Vagina (tissue), 2 donors: ENCODE measurements at regions not wholly inside any gene's neighbourhood (a gene's known extent, or its start where the extent isn't known, plus 50 kb on each side); places are given as distances from the start of the nearest gene placed in this dataset.

ENCODE experiments used
- DNase-seq, 2 donors: peaks; one replicate each; pipeline ENCODE4 v3.0.0-alpha.2; 2017; ENCODE audit errors: extremely low spot score in 2 of 2
- H3K27ac ChIP-seq: fragments of 200-600 bp; sonication (generic); one replicate; pipeline ENCODE4 v1.5.1; 2019
- H3K27me3 ChIP-seq: fragments of 200-600 bp; sonication (generic); one replicate; pipeline ENCODE4 v1.5.1; 2019
- H3K36me3 ChIP-seq, 2 donors: fragments of 200-600 bp; sonication (generic); one replicate each; pipeline ENCODE4 v1.5.1; 2017 to 2019
- H3K4me1 ChIP-seq: fragments of 200-600 bp; sonication (generic); one replicate; pipeline ENCODE4 v1.5.1; 2019
- H3K4me3 ChIP-seq, 2 donors: fragments of 200-600 bp; sonication (generic); 1 replicate in 1 of 2; 2 replicates in 1 of 2; pipeline ENCODE4 v1.5.1; 2016 to 2019
- H3K9me3 ChIP-seq: fragments of 200-600 bp; sonication (generic); one replicate; pipeline ENCODE4 v1.5.1; 2019
- POLR2A ChIP-seq, 2 donors: fragments of 450-650 bp; IDR thresholded peaks; one replicate each; pipeline ENCODE4 v1.6.1; 2017; ENCODE audit warnings: antibody characterized with exemption in 2 of 2, mild to moderate bottlenecking in 2 of 2, moderate library complexity in 2 of 2
- POLR2AphosphoS5 ChIP-seq, 2 donors: sonication (generic); formaldehyde crosslinking; IDR thresholded peaks; one replicate each; pipeline ENCODE4 v1.9.0; 2017; ENCODE audit warnings: antibody characterized with exemption in 2 of 2, mild to moderate bottlenecking in 2 of 2, low read depth in 1 of 2; ENCODE audit not compliant: insufficient read depth in 1 of 2
- intact Hi-C: fragments of 100-400 bp; cut with DNase I; formaldehyde crosslinking; loops from one replicate; pipeline ENCODE4 v1.15.1; 2023
- TF ChIP-seq, protein P1 (sequence below), 3 experiments: fragments of 450-650 bp in 2 of 3; fragments of 200-600 bp in 1 of 3; sonication (generic) in 1 of 3; IDR thresholded peaks; one replicate each; pipeline ENCODE4 v1.5.1; 2017 to 2019; ENCODE audit warnings: antibody characterized with exemption in 3 of 3, mild to moderate bottlenecking in 2 of 3, moderate library complexity in 2 of 3

DNA sequence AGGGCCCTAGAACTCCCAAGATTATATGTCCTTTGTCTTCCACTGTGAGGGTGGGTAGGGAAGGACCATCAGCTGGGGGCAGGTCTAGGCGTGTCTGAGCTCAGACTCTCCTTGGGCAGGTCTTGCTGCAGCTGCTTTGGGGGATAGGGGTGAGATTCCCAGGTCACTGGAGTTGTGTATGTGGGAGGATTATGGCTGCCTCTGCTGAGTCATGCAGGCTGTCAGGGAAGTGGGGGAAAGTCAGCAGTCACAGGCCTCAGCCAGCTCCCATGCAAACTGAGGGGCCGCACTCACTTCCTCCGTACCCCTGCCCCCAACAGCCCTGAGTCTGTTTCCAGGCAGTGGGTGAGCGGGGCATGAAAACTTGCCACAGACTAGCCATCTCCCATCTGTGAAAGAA lies 600.8 kb downstream of the DIAPH3 start:
- intact Hi-C loops = no loop called here
- H3K27ac ChIP-seq = no peak overlapping the region
- H3K4me1 ChIP-seq = no peaks in the 10 kb centered on the region
- TF ChIP-seq POLR2A (IDR thresholded peaks at IDR 0.05) = no peak
- no peak for TF ChIP-seq POLR2AphosphoS5 (IDR thresholded peaks at IDR 0.05; ENCODE audit: insufficient read depth in 1 of 2, low read depth in 1 of 2)
- TF ChIP-seq, protein P1, sequence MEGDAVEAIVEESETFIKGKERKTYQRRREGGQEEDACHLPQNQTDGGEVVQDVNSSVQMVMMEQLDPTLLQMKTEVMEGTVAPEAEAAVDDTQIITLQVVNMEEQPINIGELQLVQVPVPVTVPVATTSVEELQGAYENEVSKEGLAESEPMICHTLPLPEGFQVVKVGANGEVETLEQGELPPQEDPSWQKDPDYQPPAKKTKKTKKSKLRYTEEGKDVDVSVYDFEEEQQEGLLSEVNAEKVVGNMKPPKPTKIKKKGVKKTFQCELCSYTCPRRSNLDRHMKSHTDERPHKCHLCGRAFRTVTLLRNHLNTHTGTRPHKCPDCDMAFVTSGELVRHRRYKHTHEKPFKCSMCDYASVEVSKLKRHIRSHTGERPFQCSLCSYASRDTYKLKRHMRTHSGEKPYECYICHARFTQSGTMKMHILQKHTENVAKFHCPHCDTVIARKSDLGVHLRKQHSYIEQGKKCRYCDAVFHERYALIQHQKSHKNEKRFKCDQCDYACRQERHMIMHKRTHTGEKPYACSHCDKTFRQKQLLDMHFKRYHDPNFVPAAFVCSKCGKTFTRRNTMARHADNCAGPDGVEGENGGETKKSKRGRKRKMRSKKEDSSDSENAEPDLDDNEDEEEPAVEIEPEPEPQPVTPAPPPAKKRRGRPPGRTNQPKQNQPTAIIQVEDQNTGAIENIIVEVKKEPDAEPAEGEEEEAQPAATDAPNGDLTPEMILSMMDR (IDR thresholded peaks at IDR 0.05) = no peak
- no peaks in the 10 kb centered on the region for H3K9me3 ChIP-seq
- no peak overlapping the region for H3K4me3 ChIP-seq
- H3K27me3 ChIP-seq = no peaks in the 10 kb centered on the region
- H3K36me3 ChIP-seq = no peaks in the 10 kb centered on the region
- DNase-seq = no peak

DNA sequence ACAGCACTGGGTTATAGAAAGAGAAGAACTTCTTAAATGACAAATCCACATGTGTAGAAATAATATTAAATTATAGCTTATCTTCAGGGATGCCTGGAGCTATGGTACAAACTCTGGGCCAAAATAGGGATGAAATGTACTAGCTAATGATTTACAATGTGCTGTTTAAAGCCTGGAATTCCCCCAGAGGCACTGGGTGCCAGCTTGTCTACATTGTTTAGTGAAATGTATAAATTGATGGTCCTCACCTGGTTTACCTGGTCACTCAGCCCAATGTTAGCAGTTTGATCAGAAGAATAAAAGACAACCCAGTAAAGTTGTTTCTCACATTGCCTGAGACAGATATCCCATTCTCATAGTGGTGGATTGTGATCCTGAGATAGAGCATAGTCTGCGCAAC lies 597.2 kb downstream of the DIAPH3 start:
- no peaks in the 10 kb centered on the region for H3K27me3 ChIP-seq
- H3K27ac ChIP-seq = no peak overlapping the region
- DNase-seq = no peak
- no peaks in the 10 kb centered on the region for H3K9me3 ChIP-seq
- TF ChIP-seq POLR2AphosphoS5 (IDR thresholded peaks at IDR 0.05; ENCODE audit: insufficient read depth in 1 of 2, low read depth in 1 of 2) (no peak), POLR2A (IDR thresholded peaks at IDR 0.05) (no peak)
- TF ChIP-seq, protein P1 (IDR thresholded peaks at IDR 0.05) = no peak
- intact Hi-C loops = no loop called here
- no peaks in the 10 kb centered on the region for H3K4me1 ChIP-seq
- H3K4me3 ChIP-seq = no peak overlapping the region
- no peaks in the 10 kb centered on the region for H3K36me3 ChIP-seq

DNA sequence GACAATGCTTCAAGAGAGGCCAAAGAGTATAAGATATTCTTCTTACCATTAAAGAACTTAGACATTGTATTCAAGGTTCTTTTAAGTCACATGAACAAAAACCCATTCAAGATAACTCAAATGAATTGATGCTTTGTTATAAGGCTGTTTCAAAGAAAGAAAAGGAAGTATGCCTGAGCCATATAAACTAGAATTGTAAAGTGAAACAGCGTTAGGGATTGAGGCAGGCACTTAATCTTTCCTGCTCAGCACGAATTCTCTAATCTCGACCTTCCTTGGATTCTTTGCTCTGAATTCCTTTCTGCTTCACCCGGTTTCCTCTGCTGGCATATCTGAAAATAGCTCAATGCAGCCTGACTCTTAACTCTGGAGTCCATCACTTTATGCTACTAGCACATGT lies 595.4 kb downstream of the DIAPH3 start:
- intact Hi-C loops = no loop called here
- DNase-seq = no peak

DNA sequence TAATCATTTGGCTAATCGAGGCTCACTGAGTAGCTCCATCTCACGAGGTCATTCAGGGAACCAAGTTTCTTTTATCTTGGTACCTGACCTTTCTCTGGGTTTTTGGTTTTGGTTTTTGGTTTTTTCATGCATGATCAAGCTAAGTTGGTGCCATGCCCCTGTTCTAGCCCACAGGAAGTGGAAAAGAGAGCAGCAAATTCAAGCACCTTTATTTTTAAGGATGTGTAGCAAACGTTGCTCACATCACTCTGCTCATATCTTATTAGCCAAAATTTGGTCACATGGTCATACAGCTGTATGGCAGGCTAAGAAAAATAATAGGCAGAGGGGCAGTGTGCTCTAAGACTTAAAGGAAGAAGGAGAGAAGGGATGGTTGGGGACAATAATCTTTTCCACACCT lies 593.5 kb downstream of the DIAPH3 start:
- Histone ChIP-seq H3K9me3 (no peaks in the 10 kb centered on the region), H3K4me3 (no peak overlapping the region), H3K4me1 (no peaks in the 10 kb centered on the region), H3K27ac (no peak overlapping the region), H3K27me3 (no peaks in the 10 kb centered on the region), H3K36me3 (no peaks in the 10 kb centered on the region)
- intact Hi-C loops = no loop called here
- TF ChIP-seq, protein P1 (IDR thresholded peaks at IDR 0.05) = no peak
- TF ChIP-seq POLR2A (IDR thresholded peaks at IDR 0.05) (no peak), POLR2AphosphoS5 (IDR thresholded peaks at IDR 0.05; ENCODE audit: insufficient read depth in 1 of 2, low read depth in 1 of 2) (no peak)
- DNase-seq = no peak

More for the DNA sequence above, 595.4 kb downstream of the DIAPH3 start:
- Histone ChIP-seq H3K27ac (no peak overlapping the region), H3K36me3 (no peaks in the 10 kb centered on the region), H3K4me3 (no peak overlapping the region), H3K27me3 (no peaks in the 10 kb centered on the region), H3K9me3 (no peaks in the 10 kb centered on the region), H3K4me1 (no peaks in the 10 kb centered on the region)
- TF ChIP-seq POLR2A (IDR thresholded peaks at IDR 0.05) = no peak
- no peak for TF ChIP-seq POLR2AphosphoS5 (IDR thresholded peaks at IDR 0.05; ENCODE audit: insufficient read depth in 1 of 2, low read depth in 1 of 2)
- TF ChIP-seq, protein P1 (IDR thresholded peaks at IDR 0.05) = no peak

DNA sequence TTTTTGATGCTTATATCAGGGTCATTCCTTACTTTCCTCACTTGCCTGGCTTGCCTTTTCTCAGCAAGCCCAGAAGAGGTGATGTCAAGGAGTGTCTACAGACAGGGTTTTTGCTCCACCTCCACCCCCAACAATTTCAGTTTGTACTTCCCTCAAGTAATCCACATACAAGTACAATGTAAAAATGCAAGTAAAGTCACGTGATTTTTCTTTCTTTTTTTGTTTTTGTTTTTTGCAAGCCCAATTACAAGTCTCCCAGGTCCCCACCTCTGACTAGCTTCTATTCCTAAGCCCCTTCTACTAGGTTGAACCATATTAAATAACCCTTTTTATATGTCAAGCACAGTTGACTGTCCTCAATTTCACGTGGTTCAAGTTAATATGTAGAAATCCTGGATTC lies 579.6 kb downstream of the DIAPH3 start:
- Histone ChIP-seq H3K4me3 (no peak overlapping the region), H3K9me3 (no peaks in the 10 kb centered on the region), H3K36me3 (no peaks in the 10 kb centered on the region), H3K4me1 (no peaks in the 10 kb centered on the region), H3K27ac (no peak overlapping the region), H3K27me3 (no peaks in the 10 kb centered on the region)
- TF ChIP-seq POLR2AphosphoS5 (IDR thresholded peaks at IDR 0.05; ENCODE audit: insufficient read depth in 1 of 2, low read depth in 1 of 2) = no peak
- TF ChIP-seq, protein P1 (IDR thresholded peaks at IDR 0.05) = no peak
- TF ChIP-seq POLR2A (IDR thresholded peaks at IDR 0.05) = no peak
- intact Hi-C loops = no loop called here
- no peak for DNase-seq
